HepG2 (cell line): ENCODE measurements at regions not wholly inside any gene's neighbourhood (a gene's known extent, or its start where the extent isn't known, plus 50 kb on each side); places are given as distances from the start of the nearest gene placed in this dataset.
A peak's percentile ranks its signal among the peaks of the same experiment; 100 is the strongest.

Source experiments
- FOSL2 ChIP-seq: sonication (generic); formaldehyde crosslinking; IDR thresholded peaks from 2 replicates; pipeline ENCODE4 v1.4.0; 2020; ENCODE audit warnings: missing genetic modification reagents
- FOXA1 ChIP-seq, 2 experiments: fragments of 450-650 bp in 1 of 2; sonication (generic) in 1 of 2; formaldehyde crosslinking in 1 of 2; IDR thresholded peaks; 2 replicates each; pipeline versions ENCODE4 v1.4.0 to v1.6.1; 2016 to 2020; ENCODE audit warnings: missing genetic modification reagents in 1 of 2
- GATAD2A ChIP-seq: IDR thresholded peaks from 2 replicates; pipeline ENCODE4 v1.6.1; 2016
- HNRNPLL ChIP-seq: fragments of 200-400 bp; formaldehyde crosslinking; IDR thresholded peaks from 2 replicates; pipeline ENCODE4 v1.6.1; 2017; ENCODE audit warnings: mild to moderate bottlenecking, low read depth, low read length; ENCODE audit not compliant: poor library complexity, severe bottlenecking
- KAT8 ChIP-seq: IDR thresholded peaks from 2 replicates; pipeline ENCODE4 v1.6.1; 2016; ENCODE audit warnings: missing genetic modification reagents, missing compliant biosample characterization
- KLF12 ChIP-seq: sonication (generic); formaldehyde crosslinking; IDR thresholded peaks from 2 replicates; pipeline ENCODE4 v1.4.0; 2020; ENCODE audit warnings: missing genetic modification reagents, borderline replicate concordance
- SOX5 ChIP-seq: IDR thresholded peaks from 2 replicates; pipeline ENCODE4 v1.6.1; 2016; ENCODE audit warnings: borderline replicate concordance
- WIZ ChIP-seq: sonication (generic); formaldehyde crosslinking; IDR thresholded peaks from 2 replicates; pipeline ENCODE4 v1.5.1; 2020; ENCODE audit warnings: mild to moderate bottlenecking, missing genetic modification reagents
- ZNF773 ChIP-seq: sonication (generic); formaldehyde crosslinking; IDR thresholded peaks from 2 replicates; pipeline ENCODE4 v1.4.0; 2020; ENCODE audit warnings: missing genetic modification reagents, borderline replicate concordance
- TF ChIP-seq, protein P1 (sequence below): sonication (generic); formaldehyde crosslinking; IDR thresholded peaks from 2 replicates; pipeline ENCODE4 v1.5.0; 2020; ENCODE audit warnings: mild to moderate bottlenecking, missing genetic modification reagents, borderline replicate concordance
- TF ChIP-seq, protein P2 (sequence below): sonication (generic); formaldehyde crosslinking; IDR thresholded peaks from 2 replicates; pipeline ENCODE4 v1.4.0; 2020; ENCODE audit warnings: missing genetic modification reagents, mild to moderate bottlenecking, borderline replicate concordance
- TF ChIP-seq, protein P3 (sequence below): sonication (generic); formaldehyde crosslinking; IDR thresholded peaks from 2 replicates; pipeline ENCODE4 v1.4.0; 2020; ENCODE audit warnings: missing genetic modification reagents
- TF ChIP-seq, protein P4 (sequence below): IDR thresholded peaks from 2 replicates; pipeline ENCODE4 v1.6.1; 2016; ENCODE audit warnings: low read depth, missing genetic modification reagents, missing compliant biosample characterization
- TF ChIP-seq, protein P5 (sequence below): IDR thresholded peaks from 2 replicates; pipeline ENCODE4 v1.6.1; 2016; ENCODE audit warnings: mild to moderate bottlenecking

DNA sequence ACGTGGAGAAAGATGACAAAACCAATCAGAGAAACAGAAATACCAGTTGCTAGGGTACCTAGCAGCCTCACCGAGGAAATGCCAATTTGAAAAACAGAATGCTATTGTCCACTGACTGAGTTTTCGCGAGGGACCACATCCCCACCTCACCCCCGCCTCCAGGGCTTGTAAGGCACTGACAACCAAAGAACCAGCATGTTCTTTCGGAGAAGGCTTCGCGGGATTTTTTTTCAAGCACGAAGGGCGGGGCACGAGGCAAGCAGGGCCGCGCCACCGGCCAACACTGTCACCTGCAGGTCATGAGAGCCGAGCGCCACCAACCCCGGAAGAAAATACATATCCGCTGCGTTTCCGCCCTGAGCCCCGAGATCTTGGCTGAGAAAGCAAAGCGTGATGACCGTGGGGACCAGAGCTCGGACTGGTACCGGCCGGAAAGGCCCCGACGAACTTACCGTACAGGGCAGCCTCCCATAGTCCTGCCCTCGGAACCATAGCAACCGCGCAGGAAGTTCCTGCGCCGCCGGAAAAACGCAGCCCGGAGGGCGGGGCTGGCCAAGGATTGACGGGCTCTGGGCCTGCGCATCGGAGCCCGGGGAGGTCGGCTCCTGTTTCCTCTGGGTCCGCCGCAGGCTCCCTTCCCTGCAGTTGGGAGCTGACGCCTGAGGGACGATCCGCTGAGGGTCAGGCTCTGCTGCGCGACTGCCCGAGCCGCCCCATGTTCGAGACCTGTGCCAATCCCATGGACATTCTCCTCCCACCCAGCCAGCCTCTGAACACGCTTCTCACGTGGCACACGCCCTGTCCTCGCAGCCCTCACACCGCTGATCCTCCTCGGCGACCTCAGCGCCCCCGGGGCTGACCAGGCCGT is 59.2 kb upstream of the PAGE5 start (continued):
- TF ChIP-seq, protein P1, sequence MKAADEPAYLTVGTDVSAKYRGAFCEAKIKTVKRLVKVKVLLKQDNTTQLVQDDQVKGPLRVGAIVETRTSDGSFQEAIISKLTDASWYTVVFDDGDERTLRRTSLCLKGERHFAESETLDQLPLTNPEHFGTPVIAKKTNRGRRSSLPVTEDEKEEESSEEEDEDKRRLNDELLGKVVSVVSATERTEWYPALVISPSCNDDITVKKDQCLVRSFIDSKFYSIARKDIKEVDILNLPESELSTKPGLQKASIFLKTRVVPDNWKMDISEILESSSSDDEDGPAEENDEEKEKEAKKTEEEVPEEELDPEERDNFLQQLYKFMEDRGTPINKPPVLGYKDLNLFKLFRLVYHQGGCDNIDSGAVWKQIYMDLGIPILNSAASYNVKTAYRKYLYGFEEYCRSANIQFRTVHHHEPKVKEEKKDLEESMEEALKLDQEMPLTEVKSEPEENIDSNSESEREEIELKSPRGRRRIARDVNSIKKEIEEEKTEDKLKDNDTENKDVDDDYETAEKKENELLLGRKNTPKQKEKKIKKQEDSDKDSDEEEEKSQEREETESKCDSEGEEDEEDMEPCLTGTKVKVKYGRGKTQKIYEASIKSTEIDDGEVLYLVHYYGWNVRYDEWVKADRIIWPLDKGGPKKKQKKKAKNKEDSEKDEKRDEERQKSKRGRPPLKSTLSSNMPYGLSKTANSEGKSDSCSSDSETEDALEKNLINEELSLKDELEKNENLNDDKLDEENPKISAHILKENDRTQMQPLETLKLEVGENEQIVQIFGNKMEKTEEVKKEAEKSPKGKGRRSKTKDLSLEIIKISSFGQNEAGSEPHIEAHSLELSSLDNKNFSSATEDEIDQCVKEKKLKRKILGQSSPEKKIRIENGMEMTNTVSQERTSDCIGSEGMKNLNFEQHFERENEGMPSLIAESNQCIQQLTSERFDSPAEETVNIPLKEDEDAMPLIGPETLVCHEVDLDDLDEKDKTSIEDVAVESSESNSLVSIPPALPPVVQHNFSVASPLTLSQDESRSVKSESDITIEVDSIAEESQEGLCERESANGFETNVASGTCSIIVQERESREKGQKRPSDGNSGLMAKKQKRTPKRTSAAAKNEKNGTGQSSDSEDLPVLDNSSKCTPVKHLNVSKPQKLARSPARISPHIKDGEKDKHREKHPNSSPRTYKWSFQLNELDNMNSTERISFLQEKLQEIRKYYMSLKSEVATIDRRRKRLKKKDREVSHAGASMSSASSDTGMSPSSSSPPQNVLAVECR (CRISPR knock-in tag) = peak; percentile 70; the same call in 1 of the 2 replicates
- TF ChIP-seq ZNF773 (CRISPR knock-in tag) = no peak
- peak; percentile 87 for TF ChIP-seq HNRNPLL
- TF ChIP-seq FOXA1 (IDR thresholded peaks at IDR 0.05) = no peak
- no peak for TF ChIP-seq FOXA1 (CRISPR knock-in tag; IDR thresholded peaks at IDR 0.05)
- TF ChIP-seq WIZ (CRISPR knock-in tag) = peak; percentile 64; the same call in 1 of the 2 replicates
- peak; percentile 7; the same call in 1 of the 2 replicates for TF ChIP-seq SOX5 (CRISPR knock-in tag)
- peak; percentile 56; the same call in 1 of the 2 replicates for TF ChIP-seq KLF12
- TF ChIP-seq, protein P2, sequence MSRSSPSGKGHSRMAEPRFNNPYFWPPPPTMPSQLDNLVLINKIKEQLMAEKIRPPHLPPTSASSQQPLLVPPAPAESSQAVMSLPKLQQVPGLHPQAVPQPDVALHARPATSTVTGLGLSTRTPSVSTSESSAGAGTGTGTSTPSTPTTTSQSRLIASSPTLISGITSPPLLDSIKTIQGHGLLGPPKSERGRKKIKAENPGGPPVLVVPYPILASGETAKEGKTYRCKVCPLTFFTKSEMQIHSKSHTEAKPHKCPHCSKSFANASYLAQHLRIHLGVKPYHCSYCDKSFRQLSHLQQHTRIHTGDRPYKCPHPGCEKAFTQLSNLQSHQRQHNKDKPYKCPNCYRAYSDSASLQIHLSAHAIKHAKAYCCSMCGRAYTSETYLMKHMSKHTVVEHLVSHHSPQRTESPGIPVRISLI (CRISPR knock-in tag) = peak; percentile 87
- TF ChIP-seq GATAD2A (CRISPR knock-in tag) = no peak
- peak; percentile 75 for TF ChIP-seq KAT8
- TF ChIP-seq, protein P3, sequence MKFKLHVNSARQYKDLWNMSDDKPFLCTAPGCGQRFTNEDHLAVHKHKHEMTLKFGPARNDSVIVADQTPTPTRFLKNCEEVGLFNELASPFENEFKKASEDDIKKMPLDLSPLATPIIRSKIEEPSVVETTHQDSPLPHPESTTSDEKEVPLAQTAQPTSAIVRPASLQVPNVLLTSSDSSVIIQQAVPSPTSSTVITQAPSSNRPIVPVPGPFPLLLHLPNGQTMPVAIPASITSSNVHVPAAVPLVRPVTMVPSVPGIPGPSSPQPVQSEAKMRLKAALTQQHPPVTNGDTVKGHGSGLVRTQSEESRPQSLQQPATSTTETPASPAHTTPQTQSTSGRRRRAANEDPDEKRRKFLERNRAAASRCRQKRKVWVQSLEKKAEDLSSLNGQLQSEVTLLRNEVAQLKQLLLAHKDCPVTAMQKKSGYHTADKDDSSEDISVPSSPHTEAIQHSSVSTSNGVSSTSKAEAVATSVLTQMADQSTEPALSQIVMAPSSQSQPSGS (CRISPR knock-in tag) = 0 out of 2 replicates have a peak, but pooled peaks have one; percentile 29
- TF ChIP-seq, protein P4, sequence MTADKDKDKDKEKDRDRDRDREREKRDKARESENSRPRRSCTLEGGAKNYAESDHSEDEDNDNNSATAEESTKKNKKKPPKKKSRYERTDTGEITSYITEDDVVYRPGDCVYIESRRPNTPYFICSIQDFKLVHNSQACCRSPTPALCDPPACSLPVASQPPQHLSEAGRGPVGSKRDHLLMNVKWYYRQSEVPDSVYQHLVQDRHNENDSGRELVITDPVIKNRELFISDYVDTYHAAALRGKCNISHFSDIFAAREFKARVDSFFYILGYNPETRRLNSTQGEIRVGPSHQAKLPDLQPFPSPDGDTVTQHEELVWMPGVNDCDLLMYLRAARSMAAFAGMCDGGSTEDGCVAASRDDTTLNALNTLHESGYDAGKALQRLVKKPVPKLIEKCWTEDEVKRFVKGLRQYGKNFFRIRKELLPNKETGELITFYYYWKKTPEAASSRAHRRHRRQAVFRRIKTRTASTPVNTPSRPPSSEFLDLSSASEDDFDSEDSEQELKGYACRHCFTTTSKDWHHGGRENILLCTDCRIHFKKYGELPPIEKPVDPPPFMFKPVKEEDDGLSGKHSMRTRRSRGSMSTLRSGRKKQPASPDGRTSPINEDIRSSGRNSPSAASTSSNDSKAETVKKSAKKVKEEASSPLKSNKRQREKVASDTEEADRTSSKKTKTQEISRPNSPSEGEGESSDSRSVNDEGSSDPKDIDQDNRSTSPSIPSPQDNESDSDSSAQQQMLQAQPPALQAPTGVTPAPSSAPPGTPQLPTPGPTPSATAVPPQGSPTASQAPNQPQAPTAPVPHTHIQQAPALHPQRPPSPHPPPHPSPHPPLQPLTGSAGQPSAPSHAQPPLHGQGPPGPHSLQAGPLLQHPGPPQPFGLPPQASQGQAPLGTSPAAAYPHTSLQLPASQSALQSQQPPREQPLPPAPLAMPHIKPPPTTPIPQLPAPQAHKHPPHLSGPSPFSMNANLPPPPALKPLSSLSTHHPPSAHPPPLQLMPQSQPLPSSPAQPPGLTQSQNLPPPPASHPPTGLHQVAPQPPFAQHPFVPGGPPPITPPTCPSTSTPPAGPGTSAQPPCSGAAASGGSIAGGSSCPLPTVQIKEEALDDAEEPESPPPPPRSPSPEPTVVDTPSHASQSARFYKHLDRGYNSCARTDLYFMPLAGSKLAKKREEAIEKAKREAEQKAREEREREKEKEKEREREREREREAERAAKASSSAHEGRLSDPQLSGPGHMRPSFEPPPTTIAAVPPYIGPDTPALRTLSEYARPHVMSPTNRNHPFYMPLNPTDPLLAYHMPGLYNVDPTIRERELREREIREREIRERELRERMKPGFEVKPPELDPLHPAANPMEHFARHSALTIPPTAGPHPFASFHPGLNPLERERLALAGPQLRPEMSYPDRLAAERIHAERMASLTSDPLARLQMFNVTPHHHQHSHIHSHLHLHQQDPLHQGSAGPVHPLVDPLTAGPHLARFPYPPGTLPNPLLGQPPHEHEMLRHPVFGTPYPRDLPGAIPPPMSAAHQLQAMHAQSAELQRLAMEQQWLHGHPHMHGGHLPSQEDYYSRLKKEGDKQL = no peak
- TF ChIP-seq, protein P5, sequence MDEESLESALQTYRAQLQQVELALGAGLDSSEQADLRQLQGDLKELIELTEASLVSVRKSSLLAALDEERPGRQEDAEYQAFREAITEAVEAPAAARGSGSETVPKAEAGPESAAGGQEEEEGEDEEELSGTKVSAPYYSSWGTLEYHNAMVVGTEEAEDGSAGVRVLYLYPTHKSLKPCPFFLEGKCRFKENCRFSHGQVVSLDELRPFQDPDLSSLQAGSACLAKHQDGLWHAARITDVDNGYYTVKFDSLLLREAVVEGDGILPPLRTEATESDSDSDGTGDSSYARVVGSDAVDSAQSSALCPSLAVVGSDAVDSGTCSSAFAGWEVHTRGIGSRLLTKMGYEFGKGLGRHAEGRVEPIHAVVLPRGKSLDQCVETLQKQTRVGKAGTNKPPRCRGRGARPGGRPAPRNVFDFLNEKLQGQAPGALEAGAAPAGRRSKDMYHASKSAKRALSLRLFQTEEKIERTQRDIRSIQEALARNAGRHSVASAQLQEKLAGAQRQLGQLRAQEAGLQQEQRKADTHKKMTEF (CRISPR knock-in tag) = peak; percentile 65; the same call in 1 of the 2 replicates
- TF ChIP-seq FOSL2 (CRISPR knock-in tag) = peak; percentile 18; the same call in 1 of the 2 replicates
